Activated naive CD8-positive, alpha-beta T cell (primary cell): ENCODE measurements at regions not wholly inside any gene's neighbourhood (a gene's known extent, or its start where the extent isn't known, plus 50 kb on each side); places are given as distances from the start of the nearest gene placed in this dataset.

Experiments
- H3K27ac Mint-ChIP-seq: one replicate; pipeline ENCODE4 v1.8.0; 2021; ENCODE audit warnings: mixed read lengths
- H3K27me3 Mint-ChIP-seq: one replicate; pipeline ENCODE4 v1.8.0; 2021; ENCODE audit warnings: mixed read lengths
- H3K36me3 Mint-ChIP-seq: one replicate; pipeline ENCODE4 v1.8.0; 2021; ENCODE audit warnings: mixed read lengths
- H3K4me1 Mint-ChIP-seq: one replicate; pipeline ENCODE4 v1.8.0; 2021; ENCODE audit warnings: low read depth, mixed read lengths
- H3K4me3 Mint-ChIP-seq: one replicate; pipeline ENCODE4 v1.8.0; 2021; ENCODE audit warnings: mild to moderate bottlenecking, mixed read lengths
- H3K9me3 Mint-ChIP-seq: one replicate; pipeline ENCODE4 v1.8.0; 2021; ENCODE audit warnings: low read depth, mixed read lengths

DNA sequence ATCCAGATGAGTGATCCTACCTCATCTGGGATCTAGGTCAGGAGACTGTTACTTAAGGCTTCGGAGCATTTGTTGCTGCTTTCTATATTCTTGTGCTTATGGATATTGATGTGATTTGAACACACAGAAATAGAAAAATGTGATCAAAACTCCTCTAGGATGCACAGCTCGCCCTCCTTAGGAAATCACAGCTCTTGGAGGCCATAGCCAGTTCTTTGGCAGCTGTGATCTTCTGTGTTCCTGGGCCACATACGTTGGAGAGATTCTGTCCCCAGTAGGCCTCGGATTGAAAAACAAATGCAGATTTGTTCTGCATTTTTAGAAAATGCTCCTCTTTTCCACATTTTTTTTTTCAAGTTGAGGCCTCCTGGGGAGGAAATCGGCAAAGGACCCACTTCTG, 437.4 kb upstream of the THBS1 start:
- Mint-ChIP-seq H3K36me3 (no peaks in the 10 kb centered on the region), H3K4me1 (peaks cover 21% of the 10 kb centered on the region), H3K27me3 (no peaks in the 10 kb centered on the region), H3K9me3 (no peaks in the 10 kb centered on the region), H3K27ac (no peak overlapping the region), H3K4me3 (no peak overlapping the region)

DNA sequence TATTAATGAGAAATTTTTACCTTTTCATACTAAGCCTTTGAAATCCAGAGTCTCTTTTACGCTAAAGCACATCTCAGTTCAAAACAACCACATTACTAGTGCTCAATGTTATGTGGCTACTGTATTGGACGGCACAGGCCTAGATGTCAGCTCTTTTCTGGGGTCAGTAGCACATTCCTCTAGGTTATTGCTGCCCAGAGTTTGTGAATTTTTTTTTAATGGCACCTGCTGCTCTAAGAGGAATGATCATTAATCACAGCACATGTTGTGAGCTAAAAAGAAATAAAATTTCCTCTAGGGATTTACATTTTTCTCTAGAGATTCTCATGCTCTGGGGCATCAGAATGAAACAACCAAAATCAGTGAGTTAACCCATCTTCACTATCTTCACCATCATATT, 436.8 kb upstream of the THBS1 start:
- Mint-ChIP-seq H3K27me3 (peaks cover 3% of the 10 kb centered on the region), H3K36me3 (no peaks in the 10 kb centered on the region), H3K27ac (peak overlapping the region; percentile 74), H3K4me1 (peaks cover 21% of the 10 kb centered on the region), H3K9me3 (no peaks in the 10 kb centered on the region), H3K4me3 (no peak overlapping the region)

DNA sequence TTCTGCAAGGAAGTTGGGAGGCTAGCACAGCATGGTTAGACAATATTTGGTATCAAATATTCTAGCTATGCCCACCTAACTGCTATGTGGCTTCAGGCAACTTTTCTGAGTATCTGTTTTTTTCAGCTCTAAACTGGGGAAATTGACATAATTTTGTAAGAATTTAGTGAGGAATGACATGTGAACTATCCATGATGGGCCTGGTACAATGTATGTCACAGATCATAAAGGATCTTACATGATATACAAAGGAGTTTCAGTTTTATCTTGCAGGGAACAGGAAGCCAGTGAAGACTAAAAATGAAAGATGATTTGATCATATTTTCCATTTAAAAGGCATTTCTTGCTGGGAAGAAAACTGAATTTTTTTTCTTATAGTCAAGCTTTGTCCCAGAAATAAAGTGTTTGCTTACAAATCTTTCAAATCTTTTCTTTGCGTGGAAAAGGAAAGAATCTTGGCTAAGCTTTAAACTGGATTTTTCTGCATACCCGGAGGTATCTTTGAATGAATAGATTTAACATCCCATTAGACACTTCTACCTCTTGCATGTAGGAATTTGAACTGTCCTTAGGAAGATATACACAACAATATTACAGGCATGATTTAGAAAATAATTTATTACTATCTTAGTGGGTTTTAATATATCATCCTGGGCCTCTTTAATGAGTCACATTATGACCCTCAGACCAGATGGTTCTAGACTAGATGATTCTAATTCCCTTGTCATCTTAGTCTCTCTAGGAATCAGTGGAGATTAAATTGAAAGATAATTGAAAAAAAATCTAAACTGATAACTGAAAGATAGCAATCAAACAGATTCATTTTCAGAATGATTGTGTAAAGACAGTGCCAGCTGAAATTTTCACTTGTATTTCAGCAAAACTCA, 436.0 kb upstream of the THBS1 start:
- peak overlapping the region; percentile 74 for H3K27ac Mint-ChIP-seq
- H3K4me3 Mint-ChIP-seq = peak overlapping the region; percentile 8
- no peaks in the 10 kb centered on the region for H3K9me3 Mint-ChIP-seq

DNA sequence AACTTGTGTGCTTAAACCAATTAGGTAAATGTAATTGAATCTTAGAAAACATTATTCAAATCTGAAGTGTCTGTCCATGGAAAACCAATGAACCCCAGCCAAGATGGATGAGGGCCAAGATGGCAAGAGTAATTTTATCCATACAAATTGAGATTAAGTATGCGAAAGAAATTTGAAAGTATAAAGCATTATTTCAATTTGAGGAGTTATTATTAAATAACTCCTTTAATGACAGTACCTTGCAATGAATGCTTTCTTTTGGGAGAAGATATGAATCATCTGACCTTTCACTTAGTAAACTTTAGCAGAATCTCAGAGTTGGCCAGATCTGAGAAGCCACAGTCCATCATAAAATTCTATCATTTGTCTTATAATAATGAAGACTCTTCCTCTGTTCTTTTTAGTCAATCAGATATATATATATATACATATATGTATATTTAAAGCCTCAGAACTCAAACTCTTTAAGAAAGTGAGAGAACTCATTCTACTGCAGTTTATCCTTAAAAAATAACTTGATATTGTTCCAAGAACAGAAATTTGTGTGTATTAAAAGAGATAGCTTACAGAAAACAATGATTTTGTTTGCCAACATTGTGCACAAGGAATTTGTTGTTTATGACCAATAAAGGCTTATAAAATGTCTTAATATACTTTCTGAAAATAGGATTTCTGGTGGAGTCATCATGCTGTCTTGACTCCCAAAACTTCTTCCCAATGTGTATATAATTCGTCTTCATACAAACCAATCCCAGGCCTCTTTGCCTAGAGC, 434.8 kb upstream of the THBS1 start:
- Mint-ChIP-seq H3K27ac (no peak overlapping the region), H3K36me3 (no peaks in the 10 kb centered on the region), H3K4me1 (peaks cover 21% of the 10 kb centered on the region), H3K9me3 (no peaks in the 10 kb centered on the region), H3K4me3 (no peak overlapping the region), H3K27me3 (peaks cover 5% of the 10 kb centered on the region)

More for the DNA sequence above, 436.0 kb upstream of the THBS1 start:
- Mint-ChIP-seq H3K27me3 (peaks cover 5% of the 10 kb centered on the region), H3K4me1 (peaks cover 21% of the 10 kb centered on the region), H3K36me3 (no peaks in the 10 kb centered on the region)

DNA sequence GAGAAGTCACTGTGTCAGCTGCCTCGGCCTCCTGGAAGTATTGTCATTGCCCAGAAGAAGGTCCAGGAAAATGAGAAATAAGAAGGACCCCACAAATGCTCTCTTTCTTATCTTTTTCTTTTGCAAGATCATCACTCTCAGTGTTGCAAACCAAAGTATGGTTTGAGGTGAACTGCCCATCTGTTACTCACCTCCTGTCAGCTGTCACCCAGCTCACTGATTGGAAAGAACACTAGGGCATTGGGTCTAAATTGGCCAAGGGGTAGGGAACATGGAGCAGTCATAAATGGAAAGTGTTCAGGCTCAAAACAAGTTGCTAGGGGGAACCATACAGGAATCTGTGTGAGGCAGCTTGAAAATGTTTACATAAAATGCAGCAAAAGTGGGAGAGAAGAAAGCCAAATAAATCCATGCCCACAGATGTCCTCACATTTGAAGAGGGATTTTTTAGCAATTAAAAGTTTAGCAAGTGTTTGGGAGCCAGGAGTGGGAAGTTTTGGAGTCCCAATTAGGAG, 431.2 kb upstream of the THBS1 start:
- peaks cover 7% of the 10 kb centered on the region for H3K27me3 Mint-ChIP-seq
- H3K36me3 Mint-ChIP-seq = no peaks in the 10 kb centered on the region
- no peak overlapping the region for H3K27ac Mint-ChIP-seq
- no peaks in the 10 kb centered on the region for H3K9me3 Mint-ChIP-seq
- H3K4me3 Mint-ChIP-seq = no peak overlapping the region
- peaks cover 11% of the 10 kb centered on the region for H3K4me1 Mint-ChIP-seq

DNA sequence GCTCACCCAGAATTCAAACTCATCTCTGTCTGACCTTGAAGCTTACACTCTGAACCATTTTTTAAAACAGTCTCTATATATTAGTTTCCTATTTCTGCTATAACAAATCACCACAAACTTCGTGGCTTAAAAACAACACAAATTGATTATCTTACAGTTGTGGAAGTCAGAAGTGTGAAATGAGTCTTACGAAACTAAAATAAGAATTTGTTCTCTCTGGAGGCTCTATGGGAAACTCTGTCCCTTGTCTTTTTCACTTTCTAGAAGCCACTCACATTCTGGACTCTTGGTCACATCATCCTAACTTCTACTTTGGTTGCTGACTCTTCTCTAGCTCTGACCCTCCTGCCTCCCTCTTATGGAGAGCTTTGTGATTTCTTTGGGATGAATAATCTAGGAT, 429.3 kb upstream of the THBS1 start:
- Mint-ChIP-seq H3K4me3 (no peak overlapping the region), H3K27ac (no peak overlapping the region), H3K36me3 (no peaks in the 10 kb centered on the region), H3K4me1 (no peaks in the 10 kb centered on the region), H3K9me3 (no peaks in the 10 kb centered on the region), H3K27me3 (peaks cover 9% of the 10 kb centered on the region)

DNA sequence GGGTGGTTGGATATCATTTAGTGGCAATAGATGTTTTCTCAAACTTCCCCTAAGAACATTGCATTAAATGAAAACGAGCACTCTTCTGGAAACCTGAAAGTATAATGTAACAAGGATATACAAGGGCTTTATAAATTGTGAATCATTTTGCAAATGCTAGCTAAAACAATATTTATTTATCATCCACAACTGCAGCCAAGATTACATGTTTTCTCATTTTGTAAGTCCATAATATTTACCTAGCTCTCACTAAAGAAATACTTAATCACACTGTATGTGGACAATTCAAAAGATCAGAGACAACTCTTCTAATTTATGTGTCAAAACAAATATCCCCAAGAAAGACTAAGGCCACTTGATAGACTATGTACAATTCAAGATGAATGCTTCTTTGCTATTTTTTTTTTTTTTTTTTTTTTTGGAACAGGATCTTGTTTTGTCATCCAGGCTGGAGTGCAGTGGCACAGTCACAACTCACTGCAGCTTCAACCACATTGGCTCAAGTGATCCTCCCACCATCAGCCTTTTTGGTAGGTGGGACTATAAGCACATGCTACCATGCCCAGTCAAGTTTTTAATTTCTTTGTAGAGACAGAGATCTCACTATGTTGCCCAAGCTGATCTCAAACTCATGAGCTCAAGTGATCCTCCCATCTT, 427.7 kb upstream of the THBS1 start:
- Mint-ChIP-seq H3K27me3 (peaks cover 11% of the 10 kb centered on the region), H3K9me3 (no peaks in the 10 kb centered on the region), H3K27ac (no peak overlapping the region), H3K36me3 (no peaks in the 10 kb centered on the region), H3K4me1 (no peaks in the 10 kb centered on the region), H3K4me3 (no peak overlapping the region)

DNA sequence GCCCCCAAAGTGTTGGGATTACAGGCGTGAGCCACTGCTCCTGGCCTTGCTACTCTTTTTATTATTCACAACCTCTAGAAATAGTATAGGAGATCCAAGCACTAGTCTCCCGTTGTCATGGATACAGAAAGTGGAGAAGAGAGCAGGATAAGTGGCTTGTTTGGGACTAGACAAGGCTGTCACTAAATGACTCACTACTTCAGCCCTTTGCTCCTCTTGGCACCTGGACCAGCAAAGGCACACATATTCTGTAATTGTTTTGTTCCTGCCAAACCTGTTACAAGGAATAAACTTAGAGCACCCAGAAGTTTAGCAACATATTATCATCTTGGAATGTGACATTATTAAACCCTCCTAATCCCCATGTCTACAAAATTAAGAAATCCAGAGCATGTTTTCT, 427.2 kb upstream of the THBS1 start:
- Mint-ChIP-seq H3K4me3 (no peak overlapping the region), H3K27ac (no peak overlapping the region), H3K36me3 (no peaks in the 10 kb centered on the region), H3K4me1 (no peaks in the 10 kb centered on the region), H3K27me3 (peaks cover 11% of the 10 kb centered on the region), H3K9me3 (no peaks in the 10 kb centered on the region)

DNA sequence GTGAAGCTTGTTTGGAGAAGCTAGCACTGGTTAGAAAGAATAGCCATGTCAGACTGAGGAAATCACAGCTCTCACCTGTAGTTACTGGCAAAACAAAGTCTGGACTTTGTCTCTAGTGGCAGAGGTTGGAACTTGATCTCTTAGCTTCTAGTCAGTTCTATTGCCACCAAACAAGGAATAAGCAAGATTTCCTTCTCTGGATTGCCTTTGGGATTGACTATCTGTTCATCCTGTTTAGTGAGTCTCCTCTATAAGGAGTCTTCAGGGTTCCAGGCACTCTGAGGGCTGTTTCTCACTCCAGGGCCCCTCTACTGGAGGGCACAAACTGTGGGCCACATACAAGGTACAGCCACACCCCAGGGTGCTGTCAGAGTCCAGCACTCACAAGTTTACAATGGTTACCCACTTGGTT, 426.6 kb upstream of the THBS1 start:
- no peaks in the 10 kb centered on the region for H3K9me3 Mint-ChIP-seq
- no peaks in the 10 kb centered on the region for H3K36me3 Mint-ChIP-seq
- peaks cover 6% of the 10 kb centered on the region for H3K27me3 Mint-ChIP-seq
- no peaks in the 10 kb centered on the region for H3K4me1 Mint-ChIP-seq
- H3K4me3 Mint-ChIP-seq = no peak overlapping the region
- H3K27ac Mint-ChIP-seq = no peak overlapping the region

DNA sequence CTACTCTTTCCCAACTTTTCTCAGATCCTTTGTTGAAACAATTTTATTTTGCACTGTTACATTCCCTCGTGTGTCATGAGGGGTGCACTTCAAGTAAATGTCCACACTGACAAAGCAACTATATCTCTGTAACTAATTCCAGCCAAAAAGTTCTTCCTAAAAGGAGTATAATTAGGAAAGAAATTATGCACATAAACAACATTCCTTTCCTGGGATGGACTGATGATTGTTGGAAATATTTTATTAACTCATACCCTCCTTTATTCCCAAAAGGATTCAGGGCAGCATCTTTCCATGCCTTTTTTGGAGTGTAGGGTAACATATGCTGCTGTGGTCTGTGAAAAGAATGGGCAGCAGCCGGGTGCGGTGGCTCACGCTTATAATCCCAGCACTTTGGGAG, 426.1 kb upstream of the THBS1 start:
- no peak overlapping the region for H3K27ac Mint-ChIP-seq
- H3K4me3 Mint-ChIP-seq = no peak overlapping the region
- peaks cover 6% of the 10 kb centered on the region for H3K27me3 Mint-ChIP-seq
- H3K36me3 Mint-ChIP-seq = no peaks in the 10 kb centered on the region
- no peaks in the 10 kb centered on the region for H3K4me1 Mint-ChIP-seq
- H3K9me3 Mint-ChIP-seq = no peaks in the 10 kb centered on the region

DNA sequence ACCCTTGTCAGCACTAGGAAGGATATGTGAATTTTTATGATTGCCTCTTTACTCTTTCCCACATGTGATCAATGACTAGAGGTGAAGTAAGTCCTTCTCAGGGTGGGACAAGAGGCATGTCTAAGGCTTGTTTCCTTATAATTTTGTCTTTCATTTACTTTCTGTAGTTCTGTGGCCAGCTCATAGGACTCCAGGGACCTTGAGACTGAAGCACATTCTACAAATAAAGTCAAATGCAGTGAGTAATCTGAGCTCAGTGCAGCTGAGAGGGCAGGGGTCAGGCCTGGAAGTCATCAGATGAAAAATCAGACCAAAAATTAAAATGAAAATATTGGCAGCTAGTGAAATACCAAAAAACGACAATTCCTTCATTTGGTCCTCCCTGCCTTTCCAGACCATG, 424.7 kb upstream of the THBS1 start:
- Mint-ChIP-seq H3K4me3 (no peak overlapping the region), H3K4me1 (no peaks in the 10 kb centered on the region), H3K9me3 (no peaks in the 10 kb centered on the region), H3K36me3 (no peaks in the 10 kb centered on the region), H3K27ac (no peak overlapping the region), H3K27me3 (peaks cover 7% of the 10 kb centered on the region)

DNA sequence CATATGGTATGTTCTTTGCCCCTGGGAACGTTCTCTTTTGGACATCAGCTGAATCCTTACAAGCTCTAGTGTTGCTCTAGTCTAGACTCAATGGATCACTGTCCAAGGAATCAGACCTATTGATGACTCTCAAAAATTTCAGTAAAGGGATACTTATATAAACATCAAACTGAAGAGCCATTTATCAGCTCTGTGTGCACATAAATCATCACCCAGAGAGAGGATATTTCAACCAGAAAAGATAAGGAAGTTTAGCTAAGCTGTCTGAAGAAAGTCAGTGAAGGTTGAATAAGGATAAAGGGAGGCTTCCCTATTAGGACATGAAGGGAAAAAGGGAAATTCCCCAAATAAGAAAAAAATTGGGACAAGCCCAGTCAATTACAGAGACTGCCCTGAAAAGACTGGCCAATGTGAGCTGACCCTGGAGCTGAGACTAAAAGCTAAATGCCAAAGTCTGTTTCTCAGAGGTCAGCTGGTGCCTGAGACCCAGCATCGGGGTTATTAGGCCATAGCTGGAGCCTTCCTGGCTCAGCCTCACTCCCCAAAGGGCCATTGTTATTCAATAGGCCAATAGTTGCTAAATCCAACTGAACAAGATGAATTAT, 424.1 kb upstream of the THBS1 start:
- Mint-ChIP-seq H3K27ac (no peak overlapping the region), H3K4me3 (no peak overlapping the region), H3K9me3 (no peaks in the 10 kb centered on the region), H3K4me1 (no peaks in the 10 kb centered on the region), H3K27me3 (peaks cover 7% of the 10 kb centered on the region), H3K36me3 (no peaks in the 10 kb centered on the region)

DNA sequence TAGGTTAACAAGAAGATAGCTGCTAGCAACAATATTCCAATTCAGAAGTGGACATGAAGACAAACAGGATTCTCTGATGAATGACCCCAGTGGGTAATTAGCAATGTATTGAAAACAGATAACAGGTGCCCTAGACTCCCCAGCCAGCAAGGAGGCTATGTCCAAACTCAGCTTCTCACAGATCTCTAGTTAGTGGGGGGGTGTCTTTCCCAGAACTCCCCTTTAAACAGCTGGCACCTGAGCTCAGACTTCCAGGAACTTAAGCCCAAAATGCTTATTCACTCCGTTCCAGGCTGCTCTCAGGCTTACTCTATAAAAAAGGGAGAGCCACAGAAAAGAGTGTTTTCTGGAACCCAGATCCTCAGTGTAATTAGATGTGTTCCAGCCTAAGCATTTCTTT, 423.0 kb upstream of the THBS1 start:
- Mint-ChIP-seq H3K4me3 (no peak overlapping the region), H3K27ac (no peak overlapping the region), H3K27me3 (peaks cover 7% of the 10 kb centered on the region), H3K4me1 (no peaks in the 10 kb centered on the region), H3K36me3 (no peaks in the 10 kb centered on the region), H3K9me3 (no peaks in the 10 kb centered on the region)

DNA sequence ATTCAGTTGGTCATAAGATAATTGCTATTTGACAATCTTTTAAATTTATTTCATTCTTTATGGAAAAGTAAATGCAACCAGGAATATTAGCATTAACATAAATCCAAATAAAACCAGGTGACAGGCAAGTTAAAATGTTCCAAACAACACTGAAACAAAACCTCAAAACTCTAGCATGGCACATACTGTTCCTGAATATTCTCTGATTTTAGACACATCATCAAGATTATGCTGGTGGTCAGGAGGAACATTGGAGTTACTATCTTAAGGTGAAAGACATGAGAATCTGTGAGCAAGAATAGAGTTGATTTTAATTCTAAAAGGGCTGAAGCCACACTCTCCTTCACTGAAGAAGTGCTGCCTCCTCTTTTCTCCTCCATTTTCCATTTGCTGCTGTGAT, 421.0 kb upstream of the THBS1 start:
- no peak overlapping the region for H3K4me3 Mint-ChIP-seq
- no peak overlapping the region for H3K27ac Mint-ChIP-seq
- H3K9me3 Mint-ChIP-seq = peaks cover 5% of the 10 kb centered on the region
- no peaks in the 10 kb centered on the region for H3K4me1 Mint-ChIP-seq
- H3K36me3 Mint-ChIP-seq = no peaks in the 10 kb centered on the region
- peaks cover 5% of the 10 kb centered on the region for H3K27me3 Mint-ChIP-seq

DNA sequence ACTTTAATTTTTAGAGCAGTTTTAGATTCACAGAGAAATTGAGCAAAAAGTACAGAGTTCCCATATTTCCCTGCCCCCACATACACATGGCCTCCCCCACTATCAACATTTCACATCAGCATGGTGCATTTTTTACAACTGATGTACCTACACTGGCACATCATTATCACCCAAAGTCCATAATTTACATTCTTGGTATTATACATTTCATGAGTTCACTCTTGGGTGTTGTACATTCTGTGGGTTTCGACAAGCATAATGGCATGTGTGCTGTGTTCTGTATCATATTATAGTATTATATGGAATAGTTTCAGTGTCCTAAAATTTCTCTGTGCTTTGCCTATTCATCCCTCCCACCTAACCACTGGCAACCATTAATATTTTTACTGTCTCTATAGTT, 419.8 kb upstream of the THBS1 start:
- no peak overlapping the region for H3K4me3 Mint-ChIP-seq

More for the DNA sequence above, 419.8 kb upstream of the THBS1 start:
- Mint-ChIP-seq H3K27ac (no peak overlapping the region), H3K4me1 (no peaks in the 10 kb centered on the region), H3K27me3 (peaks cover 5% of the 10 kb centered on the region), H3K9me3 (peaks cover 5% of the 10 kb centered on the region), H3K36me3 (no peaks in the 10 kb centered on the region)
